IgD-negative memory B cell (primary cell): ENCODE measurements at regions not wholly inside any gene's neighbourhood (a gene's known extent, or its start where the extent isn't known, plus 50 kb on each side); places are given as distances from the start of the nearest gene placed in this dataset.

Experiments used
- H3K27ac Mint-ChIP-seq, 3 donors: one replicate each; pipeline ENCODE4 v1.8.0; 2020 to 2022; ENCODE audit warnings: mild to moderate bottlenecking in 3 of 3, mixed read lengths in 3 of 3, moderate library complexity in 1 of 3
- H3K27me3 Mint-ChIP-seq: one replicate; pipeline ENCODE4 v1.8.0; 2021; ENCODE audit warnings: mixed read lengths
- H3K36me3 Mint-ChIP-seq: one replicate; pipeline ENCODE4 v1.8.0; 2020; ENCODE audit warnings: mild to moderate bottlenecking, mixed read lengths
- H3K4me1 Mint-ChIP-seq, 3 donors: one replicate each; pipeline ENCODE4 v1.8.0; 2020 to 2022; ENCODE audit warnings: mixed read lengths in 3 of 3, mild to moderate bottlenecking in 1 of 3
- H3K4me3 Mint-ChIP-seq, 4 donors: one replicate each; pipeline ENCODE4 v1.8.0; 2020 to 2022; ENCODE audit warnings: mild to moderate bottlenecking in 4 of 4, mixed read lengths in 4 of 4, moderate library complexity in 3 of 4
- H3K9me3 Mint-ChIP-seq, 3 donors: one replicate each; pipeline ENCODE4 v1.8.0; 2020 to 2021; ENCODE audit warnings: mixed read lengths in 3 of 3, mild to moderate bottlenecking in 1 of 3

- Mint-ChIP-seq H3K4me3 (no peak overlapping the region), H3K9me3 (no peaks in the 10 kb centered on the region), H3K36me3 (no peaks in the 10 kb centered on the region), H3K27ac (no peak overlapping the region), H3K27me3 (no peaks in the 10 kb centered on the region), H3K4me1 (no peaks in the 10 kb centered on the region)
These were observed 62.1 kb downstream of the VCX3A start for GRCh38 chrX:6472652-6473342.

DNA sequence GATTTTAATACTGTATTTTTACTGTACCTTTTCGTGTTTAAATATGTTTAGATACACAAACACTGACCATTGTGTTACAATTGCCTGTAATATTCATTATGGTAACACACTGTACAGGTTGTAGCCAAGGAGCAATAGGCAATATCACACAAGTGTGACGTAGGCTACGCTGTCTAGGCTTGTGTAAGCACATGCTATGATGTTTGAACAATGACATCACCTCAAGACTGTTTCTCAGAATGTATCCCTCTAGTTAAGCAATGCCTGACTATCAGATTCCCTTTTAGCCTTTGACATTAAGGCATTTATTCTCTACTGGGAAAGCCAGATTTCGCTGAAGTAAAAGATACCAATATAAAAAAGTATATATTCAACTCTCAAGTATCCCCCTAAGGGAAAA, 66.2 kb downstream of the VCX3A start:
- H3K9me3 Mint-ChIP-seq: peaks cover 0 to 3% (median 0%) of the 10 kb centered on the region in 3 donors
- peaks cover 8% of the 10 kb centered on the region for H3K27me3 Mint-ChIP-seq

DNA sequence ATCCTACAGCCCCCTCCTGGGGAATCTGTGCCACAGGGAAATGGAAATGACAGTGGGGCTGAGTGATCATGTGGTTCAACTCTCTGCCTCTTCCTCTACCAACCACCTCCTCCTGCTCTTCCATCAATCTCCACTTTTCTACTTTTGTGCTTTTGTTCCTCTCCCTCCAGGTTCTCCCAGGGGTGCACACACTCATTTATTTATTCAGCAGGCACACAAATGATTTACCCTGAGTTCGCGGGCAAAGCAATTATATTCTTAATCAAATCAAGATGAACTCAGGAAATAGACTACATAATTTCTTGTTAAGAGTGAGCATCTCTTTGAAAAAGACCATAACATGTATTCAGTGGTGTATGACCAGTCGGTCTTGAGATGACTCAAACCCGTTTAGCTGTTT, 69.2 kb downstream of the VCX3A start:
- Mint-ChIP-seq H3K9me3 (peaks cover 0 to 3% (median 2%) of the 10 kb centered on the region in 3 donors), H3K4me3 (no peak overlapping the region), H3K36me3 (no peaks in the 10 kb centered on the region), H3K27ac (no peak overlapping the region), H3K4me1 (no peaks in the 10 kb centered on the region), H3K27me3 (peaks cover 8% of the 10 kb centered on the region)

More for the DNA sequence above, 66.2 kb downstream of the VCX3A start:
- no peak overlapping the region for H3K4me3 Mint-ChIP-seq
- no peaks in the 10 kb centered on the region for H3K4me1 Mint-ChIP-seq
- H3K27ac Mint-ChIP-seq: no peak overlapping the region
- no peaks in the 10 kb centered on the region for H3K36me3 Mint-ChIP-seq

DNA sequence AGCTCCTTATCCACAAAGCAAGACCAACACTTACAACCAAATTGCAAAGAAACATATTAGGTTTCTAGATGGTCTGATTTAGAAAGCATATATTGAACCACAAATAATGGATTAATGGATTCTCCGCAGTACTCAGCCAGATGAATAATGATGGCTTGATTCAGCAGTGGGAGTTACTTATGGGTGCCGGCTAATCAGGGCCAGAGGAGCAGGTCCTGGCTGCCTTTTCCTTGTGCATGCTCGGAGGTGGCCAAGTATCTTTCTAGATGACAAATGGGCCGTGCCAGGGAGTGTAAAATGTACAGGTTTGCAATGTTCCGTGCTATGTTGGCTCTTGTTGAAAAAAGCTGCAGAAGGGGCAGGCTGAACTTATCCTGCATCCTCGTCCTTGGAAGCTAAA, 70.2 kb downstream of the VCX3A start:
- Mint-ChIP-seq H3K4me1 (no peaks in the 10 kb centered on the region), H3K27me3 (peaks cover 8% of the 10 kb centered on the region), H3K36me3 (no peaks in the 10 kb centered on the region), H3K4me3 (no peak overlapping the region), H3K27ac (no peak overlapping the region), H3K9me3 (peaks cover 0 to 3% (median 2%) of the 10 kb centered on the region in 3 donors)

GRCh38 chrX:6460893-6461490, 73.9 kb downstream of the VCX3A start:
- no peak overlapping the region for H3K27ac Mint-ChIP-seq
- H3K36me3 Mint-ChIP-seq: no peaks in the 10 kb centered on the region
- no peak overlapping the region for H3K4me3 Mint-ChIP-seq
- peaks cover 3% of the 10 kb centered on the region for H3K27me3 Mint-ChIP-seq
- no peaks in the 10 kb centered on the region for H3K4me1 Mint-ChIP-seq
- H3K9me3 Mint-ChIP-seq: peaks cover 2 to 9% (median 4%) of the 10 kb centered on the region in 3 donors

DNA sequence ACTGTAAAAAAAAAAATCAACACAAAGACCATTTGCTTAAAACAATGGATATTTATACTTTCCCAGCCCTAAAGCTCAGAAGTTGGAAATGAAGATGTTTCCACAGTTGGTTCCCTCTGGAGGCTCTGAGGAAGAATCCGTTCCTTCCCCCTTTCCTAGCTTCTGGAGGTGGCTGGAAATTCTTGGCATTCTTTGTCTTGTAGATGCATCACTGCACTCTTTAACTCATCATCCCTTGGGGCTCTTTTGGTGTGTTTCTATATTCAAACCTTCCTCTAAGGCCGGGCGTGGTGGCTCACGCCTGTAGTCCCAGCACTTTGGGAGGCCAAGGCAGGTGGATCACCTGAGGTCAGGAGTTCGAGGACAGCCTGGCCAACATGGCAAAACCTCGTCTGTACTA, 78.7 kb downstream of the VCX3A start:
- H3K27ac Mint-ChIP-seq: no peak overlapping the region
- peaks cover 0 to 9% (median 4%) of the 10 kb centered on the region in 3 donors for H3K9me3 Mint-ChIP-seq
- no peaks in the 10 kb centered on the region for H3K4me1 Mint-ChIP-seq
- H3K36me3 Mint-ChIP-seq: no peaks in the 10 kb centered on the region
- H3K4me3 Mint-ChIP-seq: no peak overlapping the region
- peaks cover 1% of the 10 kb centered on the region for H3K27me3 Mint-ChIP-seq

DNA sequence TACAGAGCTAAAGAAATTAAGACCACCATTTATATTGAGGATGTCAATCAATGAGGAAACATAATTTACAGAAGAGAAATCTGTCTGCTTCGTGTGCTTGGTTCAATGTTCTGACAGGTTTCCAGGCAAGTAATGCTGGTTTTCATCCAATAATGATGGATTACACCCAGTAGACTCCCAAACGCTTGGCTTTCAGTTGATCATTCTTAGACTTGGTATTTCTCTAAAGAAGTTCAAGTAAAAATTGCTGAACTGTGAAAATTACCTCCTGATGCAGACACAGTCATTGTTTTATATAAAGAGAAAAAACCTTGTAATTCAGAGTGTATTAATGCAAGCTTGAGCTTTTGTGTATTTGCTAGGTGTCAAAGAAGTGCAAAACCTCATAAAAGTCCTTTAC, 85.0 kb downstream of the VCX3A start:
- no peak overlapping the region for H3K4me3 Mint-ChIP-seq
- H3K4me1 Mint-ChIP-seq: no peaks in the 10 kb centered on the region
- H3K27me3 Mint-ChIP-seq: peaks cover 1% of the 10 kb centered on the region
- H3K27ac Mint-ChIP-seq: no peak overlapping the region
- H3K36me3 Mint-ChIP-seq: no peaks in the 10 kb centered on the region
- H3K9me3 Mint-ChIP-seq: peaks cover 0 to 2% (median 0%) of the 10 kb centered on the region in 3 donors

DNA sequence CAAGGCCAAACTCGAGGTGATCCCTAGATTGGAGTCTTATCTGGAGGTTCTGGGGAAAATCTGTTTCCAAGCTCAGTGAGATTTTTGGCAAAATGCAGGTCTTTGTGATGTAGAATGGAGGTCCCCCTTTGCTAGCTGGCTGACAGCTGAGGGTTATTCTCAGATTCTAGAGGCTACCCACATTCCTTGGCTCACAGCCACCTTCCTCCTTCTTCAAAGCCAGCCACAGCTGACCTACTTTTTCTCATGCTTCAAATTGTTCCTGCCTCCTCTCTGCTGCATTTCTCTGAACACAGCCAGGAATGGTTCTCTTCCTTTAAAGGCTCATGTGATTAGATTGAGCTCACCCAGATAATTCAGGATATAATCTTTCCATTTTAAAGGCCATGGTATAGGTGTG, 86.9 kb downstream of the VCX3A start:
- Mint-ChIP-seq H3K4me1 (no peaks in the 10 kb centered on the region), H3K36me3 (no peaks in the 10 kb centered on the region), H3K27me3 (peaks cover 1% of the 10 kb centered on the region), H3K9me3 (peaks cover 0 to 3% (median 2%) of the 10 kb centered on the region in 3 donors), H3K4me3 (no peak overlapping the region), H3K27ac (no peak overlapping the region)

- Mint-ChIP-seq H3K4me1 (no peaks in the 10 kb centered on the region), H3K27ac (no peak overlapping the region), H3K27me3 (no peaks in the 10 kb centered on the region), H3K4me3 (no peak overlapping the region), H3K9me3 (peaks cover 0 to 3% (median 2%) of the 10 kb centered on the region in 3 donors), H3K36me3 (no peaks in the 10 kb centered on the region)
These were observed 88.3 kb downstream of the VCX3A start for GRCh38 chrX:6446582-6446981.

DNA sequence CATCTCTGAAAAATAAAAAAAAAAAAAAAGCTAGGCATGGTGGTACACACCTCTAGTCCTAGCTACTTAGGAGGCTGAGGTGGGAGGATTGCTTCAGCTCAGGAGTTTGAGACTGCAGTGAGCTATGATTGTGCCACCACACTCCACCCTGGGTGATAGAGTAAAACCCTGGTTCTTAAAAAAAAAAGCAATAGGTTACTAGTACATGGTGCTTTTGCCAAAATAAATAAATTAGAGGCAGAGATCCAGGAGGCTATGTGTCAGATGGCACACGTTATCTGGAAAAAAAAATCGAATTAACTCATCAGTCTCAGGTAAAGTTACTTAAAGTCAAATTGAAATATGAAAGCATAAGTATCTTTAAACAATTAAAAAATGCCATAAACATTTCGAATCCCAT, 94.3 kb downstream of the VCX3A start:
- Mint-ChIP-seq H3K9me3 (peaks cover 0 to 3% (median 0%) of the 10 kb centered on the region in 3 donors), H3K36me3 (no peaks in the 10 kb centered on the region), H3K4me1 (peaks cover 0 to 2% (median 0%) of the 10 kb centered on the region in 3 donors), H3K4me3 (no peak overlapping the region), H3K27me3 (peaks cover 5% of the 10 kb centered on the region), H3K27ac (no peak overlapping the region)

DNA sequence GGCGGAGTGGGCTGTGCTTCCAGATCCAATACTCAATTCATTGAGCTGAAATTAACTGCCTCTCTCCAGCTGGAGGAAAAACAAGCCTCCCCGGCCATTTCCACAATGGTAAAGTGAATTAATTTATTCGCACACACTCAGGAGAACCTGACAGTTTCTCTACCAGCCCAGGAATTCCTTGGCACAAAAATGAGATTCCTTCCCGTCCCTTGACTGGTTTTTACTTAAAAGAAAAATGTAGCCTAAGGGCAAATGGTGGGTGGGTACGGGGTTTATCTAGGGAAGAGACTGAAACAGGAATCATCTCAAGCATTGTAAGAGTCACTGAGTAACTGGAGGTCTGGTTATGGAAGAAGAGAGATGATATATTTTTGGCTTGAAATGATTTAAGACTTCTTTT, 102.7 kb downstream of the VCX3A start:
- peaks cover 0 to under 1% (median 0%) of the 10 kb centered on the region in 3 donors for H3K9me3 Mint-ChIP-seq
- peaks cover 5% of the 10 kb centered on the region for H3K27me3 Mint-ChIP-seq
- H3K4me3 Mint-ChIP-seq: no peak overlapping the region
- H3K4me1 Mint-ChIP-seq: peaks cover 0 to 2% (median 0%) of the 10 kb centered on the region in 3 donors
- H3K27ac Mint-ChIP-seq: peak overlapping the region in 1 of 3 donors; percentile 39
- no peaks in the 10 kb centered on the region for H3K36me3 Mint-ChIP-seq

GRCh38 chrX:6407542-6407941, 127.4 kb downstream of the VCX3A start:
- H3K4me1 Mint-ChIP-seq: no peaks in the 10 kb centered on the region
- H3K9me3 Mint-ChIP-seq: no peaks in the 10 kb centered on the region
- H3K27ac Mint-ChIP-seq: no peak overlapping the region
- H3K4me3 Mint-ChIP-seq: no peak overlapping the region
- no peaks in the 10 kb centered on the region for H3K27me3 Mint-ChIP-seq
- H3K36me3 Mint-ChIP-seq: no peaks in the 10 kb centered on the region

DNA sequence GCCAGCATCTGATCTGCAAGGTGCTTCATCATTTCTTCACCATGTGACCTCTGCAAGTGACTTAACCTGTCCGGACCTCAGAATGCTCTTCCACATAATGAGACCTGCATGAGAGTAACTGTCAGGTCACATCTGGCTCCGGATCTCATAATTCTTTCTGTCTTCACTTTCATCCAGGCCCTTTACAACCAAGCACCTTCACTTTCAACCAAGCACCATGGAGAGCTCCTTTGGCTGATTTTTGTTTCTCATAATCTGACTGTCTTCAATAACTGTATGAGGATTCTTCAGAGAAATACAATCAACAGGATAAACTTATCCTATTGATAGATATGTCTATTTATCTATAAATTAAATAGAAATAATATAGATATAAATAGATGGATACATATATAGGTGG, 148.1 kb downstream of the VCX3A start:
- Mint-ChIP-seq H3K9me3 (peaks cover 0 to 3% (median 2%) of the 10 kb centered on the region in 3 donors), H3K36me3 (no peaks in the 10 kb centered on the region), H3K27me3 (no peaks in the 10 kb centered on the region), H3K27ac (no peak overlapping the region), H3K4me1 (no peaks in the 10 kb centered on the region), H3K4me3 (no peak overlapping the region)

GRCh38 chrX:6384921-6385320, 150.0 kb downstream of the VCX3A start:
- peaks cover 0 to 4% (median 3%) of the 10 kb centered on the region in 3 donors for H3K9me3 Mint-ChIP-seq

DNA sequence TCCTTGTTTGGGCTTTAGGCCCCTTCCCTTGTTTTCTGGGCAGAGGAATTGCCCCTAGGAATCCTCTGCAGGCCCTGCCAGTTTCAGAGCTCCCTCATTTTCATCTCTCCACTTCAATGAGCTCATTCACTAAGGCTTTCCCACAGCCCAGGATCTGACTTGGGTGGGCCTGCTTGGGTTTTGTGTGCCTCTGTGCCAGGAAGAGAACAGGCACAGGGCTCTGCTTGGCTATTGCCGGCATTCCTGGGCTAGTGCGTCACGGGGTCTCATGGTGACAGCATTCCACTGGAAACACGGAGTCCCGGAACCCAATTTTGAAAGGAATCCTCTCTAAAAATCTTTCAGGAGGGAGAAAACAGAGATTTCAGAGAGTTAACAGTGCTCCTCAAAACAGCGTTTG, 150.5 kb downstream of the VCX3A start:
- Mint-ChIP-seq H3K36me3 (peaks cover 2% of the 10 kb centered on the region), H3K9me3 (peaks cover 0 to 4% (median 3%) of the 10 kb centered on the region in 3 donors), H3K27me3 (no peaks in the 10 kb centered on the region), H3K27ac (no peak overlapping the region), H3K4me3 (no peak overlapping the region), H3K4me1 (no peaks in the 10 kb centered on the region)

More at GRCh38 chrX:6384921-6385320, 150.0 kb downstream of the VCX3A start:
- H3K27ac Mint-ChIP-seq: no peak overlapping the region
- no peak overlapping the region for H3K4me3 Mint-ChIP-seq
- no peaks in the 10 kb centered on the region for H3K27me3 Mint-ChIP-seq
- H3K4me1 Mint-ChIP-seq: no peaks in the 10 kb centered on the region
- H3K36me3 Mint-ChIP-seq: peaks cover 2% of the 10 kb centered on the region

GRCh38 chrX:6383917-6384316, 151.0 kb downstream of the VCX3A start:
- no peaks in the 10 kb centered on the region for H3K4me1 Mint-ChIP-seq
- H3K27ac Mint-ChIP-seq: no peak overlapping the region
- H3K4me3 Mint-ChIP-seq: peak overlapping the region in 1 of 4 donors; percentile 69
- peaks cover 2% of the 10 kb centered on the region for H3K36me3 Mint-ChIP-seq
- H3K27me3 Mint-ChIP-seq: no peaks in the 10 kb centered on the region
- H3K9me3 Mint-ChIP-seq: peaks cover 0 to 4% (median 0%) of the 10 kb centered on the region in 3 donors
